Trophoblast cell (in vitro differentiated cells and primary cell): ENCODE measurements at regions not wholly inside any gene's neighbourhood (a gene's known extent, or its start where the extent isn't known, plus 50 kb on each side); places are given as distances from the start of the nearest gene placed in this dataset.

Experiments used
- DNase-seq, 2 donors: peaks; one replicate each; pipeline ENCODE4 v3.0.0-alpha.2; 2016
- H2AFZ ChIP-seq: 2 replicates; pipeline ENCODE4 v1.6.1; 2013; ENCODE audit warnings: low read length, moderate library complexity, mild to moderate bottlenecking; ENCODE audit not compliant: insufficient read depth, poor library complexity
- H2AK5ac ChIP-seq: 2 replicates; pipeline ENCODE4 v1.6.1; 2013; ENCODE audit warnings: mild to moderate bottlenecking, low read length
- H2BK120ac ChIP-seq: 2 replicates; pipeline ENCODE4 v1.6.1; 2013; ENCODE audit warnings: low read length, mild to moderate bottlenecking, moderate library complexity; ENCODE audit not compliant: insufficient read depth, poor library complexity
- H2BK12ac ChIP-seq: 2 replicates; pipeline ENCODE4 v1.6.1; 2013; ENCODE audit warnings: mild to moderate bottlenecking, low read length, moderate library complexity
- H2BK5ac ChIP-seq: 2 replicates; pipeline ENCODE4 v1.6.1; 2013; ENCODE audit warnings: low read length, low read depth, moderate library complexity, mild to moderate bottlenecking; ENCODE audit not compliant: poor library complexity
- H3K14ac ChIP-seq: 2 replicates; pipeline ENCODE4 v1.6.1; 2013; ENCODE audit warnings: mild to moderate bottlenecking, low read length
- H3K18ac ChIP-seq: 2 replicates; pipeline ENCODE4 v1.6.1; 2013; ENCODE audit warnings: mild to moderate bottlenecking, low read length
- H3K23ac ChIP-seq: 2 replicates; pipeline ENCODE4 v1.6.1; 2013; ENCODE audit warnings: low read length
- H3K27ac ChIP-seq: 2 replicates; pipeline ENCODE4 v1.5.1; 2013; ENCODE audit warnings: low read depth, mild to moderate bottlenecking, inconsistent platforms, low read length, moderate library complexity
- H3K27me3 ChIP-seq: 2 replicates; pipeline ENCODE4 v1.6.1; 2013; ENCODE audit warnings: inconsistent platforms, mild to moderate bottlenecking, low read length, moderate library complexity; ENCODE audit not compliant: insufficient read depth
- H3K36me3 ChIP-seq, 2 experiments: 1 replicate in 1 of 2; 2 replicates in 1 of 2; pipeline ENCODE4 v1.6.1; 2013; ENCODE audit warnings: low read length in 2 of 2, mild to moderate bottlenecking in 2 of 2, moderate library complexity in 1 of 2; ENCODE audit not compliant: insufficient read depth in 2 of 2, control insufficient read depth in 1 of 2
- H3K4ac ChIP-seq: 2 replicates; pipeline ENCODE4 v1.6.1; 2013; ENCODE audit warnings: low read depth, mild to moderate bottlenecking, low read length, moderate library complexity
- H3K4me1 ChIP-seq, 2 experiments: 1 replicate in 1 of 2; 2 replicates in 1 of 2; pipeline ENCODE4 v1.6.1; 2013; ENCODE audit warnings: low read length in 2 of 2, mild to moderate bottlenecking in 2 of 2, moderate library complexity in 1 of 2; ENCODE audit not compliant: insufficient read depth in 2 of 2, control insufficient read depth in 1 of 2
- H3K4me2 ChIP-seq: 2 replicates; pipeline ENCODE4 v1.6.1; 2013; ENCODE audit warnings: inconsistent platforms, mild to moderate bottlenecking, low read length, moderate library complexity
- H3K4me3 ChIP-seq: 2 replicates; pipeline ENCODE4 v1.5.1; 2013; ENCODE audit warnings: mild to moderate bottlenecking, low read depth, low read length, inconsistent platforms
- H3K79me1 ChIP-seq: one replicate; pipeline ENCODE4 v1.6.1; 2013; ENCODE audit warnings: low read length
- H3K79me2 ChIP-seq: 2 replicates; pipeline ENCODE4 v1.6.1; 2013; ENCODE audit warnings: low read length, mild to moderate bottlenecking; ENCODE audit not compliant: control insufficient read depth, insufficient read depth, poor library complexity
- H3K9ac ChIP-seq: 2 replicates; pipeline ENCODE4 v1.6.1; 2013; ENCODE audit warnings: mild to moderate bottlenecking, low read length
- H3K9me3 ChIP-seq: 2 replicates; pipeline ENCODE4 v1.6.1; 2013; ENCODE audit warnings: low read depth, mild to moderate bottlenecking, control low read depth, inconsistent platforms, low read length; ENCODE audit not compliant: insufficient read depth
- H4K12ac ChIP-seq: 2 replicates; pipeline ENCODE4 v1.6.1; 2013; ENCODE audit warnings: low read depth, mild to moderate bottlenecking, low read length, moderate library complexity
- H4K8ac ChIP-seq: 2 replicates; pipeline ENCODE4 v1.6.1; 2013; ENCODE audit warnings: low read depth, mild to moderate bottlenecking, low read length, moderate library complexity
- H4K91ac ChIP-seq: one replicate; pipeline ENCODE4 v1.6.1; 2013; ENCODE audit warnings: low read depth, mild to moderate bottlenecking, low read length, moderate library complexity
- WGBS: extraction: QIAGEN DNeasy Blood & Tissue Kit; methylation state at CpG from one replicate; pipeline ENCODE4 v1.1.7; 2013; ENCODE audit warnings: missing lambda C conversion rate; ENCODE audit not compliant: insufficient read length, insufficient coverage; ENCODE audit errors: extremely low coverage; 5-methylcytosine and 5-hydroxymethylcytosine counted together

DNA sequence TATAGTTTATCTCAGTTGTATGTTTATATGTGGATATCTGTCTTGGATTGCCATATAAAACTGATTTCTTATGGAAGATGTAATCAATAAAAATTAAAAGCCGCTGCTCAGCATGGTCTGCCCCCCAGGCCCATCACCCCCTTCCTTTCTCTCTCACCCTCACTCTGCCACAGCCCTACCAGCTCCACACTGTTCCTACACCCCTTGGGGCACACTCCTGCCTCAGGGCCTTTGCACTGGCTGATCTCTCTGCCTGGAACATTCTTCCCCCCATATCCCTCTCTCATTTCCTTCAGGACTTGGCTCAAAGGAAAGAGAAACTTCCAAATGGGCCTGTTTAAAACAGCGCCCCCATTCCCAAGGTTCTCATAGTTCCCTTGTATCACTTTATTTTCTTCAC, 63.1 kb downstream of the LRRC32 start:
- Histone ChIP-seq H3K79me1 (no peaks in the 10 kb centered on the region), H3K9ac (no peak overlapping the region), H2BK120ac (no peak overlapping the region), H3K14ac (no peak overlapping the region), H2BK12ac (no peak overlapping the region), H4K12ac (no peak overlapping the region), H3K36me3 (no peaks in the 10 kb centered on the region), H2BK5ac (no peak overlapping the region), H3K4me1 (peaks cover under 1 to 20% of the 10 kb centered on the region in 2 experiments), H3K23ac (no peak overlapping the region), H2AFZ (no peak overlapping the region), H4K91ac (no peak overlapping the region), H3K27me3 (no peaks in the 10 kb centered on the region), H3K9me3 (peaks cover 3% of the 10 kb centered on the region), H4K8ac (no peak overlapping the region), H3K4me3 (no peak overlapping the region), H3K4me2 (no peak overlapping the region), H3K4ac (no peak overlapping the region), H2AK5ac (no peak overlapping the region), H3K27ac (no peak overlapping the region), H3K79me2 (no peaks in the 10 kb centered on the region), H3K18ac (no peak overlapping the region)
- no peak for DNase-seq
- no CpG with 5 or more reads among the region's 2 CpGs for WGBS

DNA sequence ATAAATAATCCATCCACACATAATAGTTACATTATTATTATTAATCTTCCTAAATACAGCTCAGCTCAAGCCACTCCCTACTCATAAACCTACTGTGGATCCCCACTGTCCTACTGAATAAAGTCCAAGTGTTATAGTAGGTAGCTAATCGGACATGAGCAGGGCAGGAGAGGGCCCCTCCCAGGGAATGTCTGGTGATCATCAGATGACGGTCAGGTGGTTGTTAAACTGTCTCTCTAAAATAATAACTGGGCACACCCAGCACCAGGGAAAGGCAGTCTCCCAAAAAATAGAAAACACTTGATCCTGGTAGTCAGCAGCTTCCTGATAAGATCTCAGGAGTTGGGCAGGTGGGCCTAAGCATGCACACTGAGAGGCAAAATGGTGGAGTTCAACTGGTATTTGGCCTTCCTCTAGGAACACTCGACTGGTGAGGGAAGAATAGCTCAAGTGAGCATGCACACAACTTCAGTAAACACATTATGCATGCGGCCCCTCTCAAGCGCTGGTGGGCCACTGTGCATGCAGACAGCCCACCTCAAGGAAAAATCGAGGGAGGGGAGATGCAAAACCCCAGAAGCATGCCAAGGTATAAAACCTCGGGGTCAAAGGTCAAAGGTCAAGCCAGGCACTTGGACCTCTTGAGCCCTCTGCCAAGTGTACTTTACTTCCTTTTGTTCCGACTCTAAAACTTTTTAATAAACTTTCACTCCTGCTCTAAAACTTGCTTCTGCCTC, 65.0 kb downstream of the LRRC32 start:
- H3K4me3 ChIP-seq, result no peak overlapping the region
- H3K27me3 ChIP-seq, result no peaks in the 10 kb centered on the region
- no peak overlapping the region for H4K91ac ChIP-seq
- WGBS, result no CpG with 5 or more reads among the region's 8 CpGs
- no peak overlapping the region for H2BK5ac ChIP-seq
- H4K12ac ChIP-seq, result no peak overlapping the region
- H3K9me3 ChIP-seq, result peaks cover 3% of the 10 kb centered on the region
- no peak overlapping the region for H3K14ac ChIP-seq
- peaks cover 2 to 13% of the 10 kb centered on the region in 2 experiments for H3K4me1 ChIP-seq
- H3K4ac ChIP-seq, result no peak overlapping the region
- no peak overlapping the region for H3K4me2 ChIP-seq
- H4K8ac ChIP-seq, result no peak overlapping the region
- H3K18ac ChIP-seq, result no peak overlapping the region
- no peak for DNase-seq
- no peak overlapping the region for H3K9ac ChIP-seq
- no peak overlapping the region for H3K27ac ChIP-seq
- no peak overlapping the region for H2AFZ ChIP-seq
- H3K23ac ChIP-seq, result no peak overlapping the region
- H3K79me1 ChIP-seq, result peaks cover 2% of the 10 kb centered on the region
- H2AK5ac ChIP-seq, result no peak overlapping the region
- no peaks in the 10 kb centered on the region for H3K79me2 ChIP-seq
- no peaks in the 10 kb centered on the region for H3K36me3 ChIP-seq
- no peak overlapping the region for H2BK120ac ChIP-seq
- no peak overlapping the region for H2BK12ac ChIP-seq

DNA sequence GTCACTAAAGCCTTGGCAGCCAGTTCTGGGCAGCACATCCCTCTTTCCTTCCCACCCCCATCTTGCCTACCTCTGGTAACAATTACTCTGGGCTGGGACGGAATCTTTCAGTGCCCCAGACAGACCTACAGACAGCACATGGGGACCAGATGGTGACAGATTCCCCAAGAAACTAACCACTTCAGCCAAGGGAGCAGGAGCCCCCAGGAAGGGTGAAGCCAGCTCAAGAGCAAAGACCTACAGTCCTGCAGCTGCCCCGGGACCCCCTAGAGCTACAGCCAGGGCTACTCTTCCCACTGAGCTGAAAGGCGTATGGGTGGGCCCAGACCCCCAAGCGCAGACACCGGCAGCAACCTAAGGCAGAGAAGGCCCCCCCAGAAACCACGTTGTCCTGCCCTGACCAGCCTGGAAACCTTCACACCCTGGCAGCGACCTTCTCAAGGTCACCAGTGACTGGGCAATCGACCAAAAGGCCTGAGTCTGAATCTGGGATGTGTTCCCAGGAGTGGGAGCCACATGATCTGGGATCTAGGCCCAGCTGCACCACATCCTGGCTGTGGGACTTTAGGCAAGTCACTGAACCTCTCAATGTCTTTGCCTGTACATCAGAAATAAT, 65.8 kb downstream of the LRRC32 start:
- Histone ChIP-seq H3K27ac (no peak overlapping the region), H3K4me1 (peaks cover 2 to 10% of the 10 kb centered on the region in 2 experiments), H3K4me2 (no peak overlapping the region), H3K4me3 (no peak overlapping the region), H3K23ac (no peak overlapping the region), H2BK12ac (peak overlapping the region; percentile 15), H4K12ac (no peak overlapping the region), H3K27me3 (no peaks in the 10 kb centered on the region), H2BK5ac (no peak overlapping the region), H3K9me3 (peaks cover 3% of the 10 kb centered on the region), H3K79me2 (no peaks in the 10 kb centered on the region), H3K36me3 (no peaks in the 10 kb centered on the region), H3K4ac (no peak overlapping the region), H2AK5ac (no peak overlapping the region), H4K8ac (no peak overlapping the region), H2AFZ (no peak overlapping the region), H2BK120ac (no peak overlapping the region), H3K79me1 (peaks cover 6% of the 10 kb centered on the region), H3K18ac (no peak overlapping the region), H4K91ac (no peak overlapping the region), H3K14ac (no peak overlapping the region), H3K9ac (no peak overlapping the region)
- no peak for DNase-seq
- WGBS, result no CpG with 5 or more reads among the region's 8 CpGs

DNA sequence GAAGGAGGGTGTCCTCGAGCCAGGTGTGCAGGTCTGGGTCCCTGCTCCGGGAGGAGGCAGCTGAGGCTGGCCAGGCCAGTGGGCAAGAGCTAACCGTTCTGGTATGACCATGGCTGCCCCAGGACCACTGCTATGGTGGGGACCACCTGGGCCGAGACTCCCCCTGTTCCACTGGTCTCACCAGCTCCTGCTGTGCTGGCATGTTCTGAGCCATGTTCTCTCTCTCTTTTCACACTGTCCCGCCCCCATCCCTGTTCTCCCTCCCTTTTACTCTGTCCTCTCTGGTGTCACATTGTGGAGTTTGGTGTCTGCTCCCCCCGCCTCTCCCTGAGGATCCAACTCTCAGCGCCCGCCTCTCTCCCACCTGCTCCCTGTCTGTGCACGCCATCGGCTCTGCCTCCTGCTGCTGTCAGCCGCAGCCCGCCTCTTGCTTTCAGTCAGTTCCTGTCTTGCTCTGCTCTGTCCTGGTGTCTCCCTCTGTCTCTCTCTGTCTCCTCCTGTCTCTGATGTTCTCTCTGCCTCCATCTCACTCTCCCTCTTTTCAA, 66.4 kb downstream of the LRRC32 start:
- Histone ChIP-seq H3K27me3 (no peaks in the 10 kb centered on the region), H3K79me2 (no peaks in the 10 kb centered on the region), H3K4me1 (peaks cover 8 to 13% of the 10 kb centered on the region in 2 experiments), H3K36me3 (no peaks in the 10 kb centered on the region), H4K12ac (no peak overlapping the region), H3K4me3 (no peak overlapping the region), H3K14ac (no peak overlapping the region), H4K91ac (no peak overlapping the region), H2AFZ (no peak overlapping the region), H3K18ac (no peak overlapping the region), H4K8ac (no peak overlapping the region), H3K4me2 (no peak overlapping the region), H3K79me1 (peaks cover 11% of the 10 kb centered on the region), H2BK12ac (no peak overlapping the region), H3K9ac (no peak overlapping the region), H2BK120ac (no peak overlapping the region), H3K4ac (no peak overlapping the region), H3K9me3 (peaks cover 3% of the 10 kb centered on the region), H2BK5ac (no peak overlapping the region), H3K23ac (no peak overlapping the region), H3K27ac (no peak overlapping the region), H2AK5ac (peak overlapping the region; percentile 21)
- DNase-seq, result no peak
- no CpG with 5 or more reads among the region's 12 CpGs for WGBS
